ENCODE measurements at regions not wholly inside any gene's neighbourhood (a gene's known extent, or its start where the extent isn't known, plus 50 kb on each side); places are given as distances from the start of the nearest gene placed in this dataset.

DNA sequence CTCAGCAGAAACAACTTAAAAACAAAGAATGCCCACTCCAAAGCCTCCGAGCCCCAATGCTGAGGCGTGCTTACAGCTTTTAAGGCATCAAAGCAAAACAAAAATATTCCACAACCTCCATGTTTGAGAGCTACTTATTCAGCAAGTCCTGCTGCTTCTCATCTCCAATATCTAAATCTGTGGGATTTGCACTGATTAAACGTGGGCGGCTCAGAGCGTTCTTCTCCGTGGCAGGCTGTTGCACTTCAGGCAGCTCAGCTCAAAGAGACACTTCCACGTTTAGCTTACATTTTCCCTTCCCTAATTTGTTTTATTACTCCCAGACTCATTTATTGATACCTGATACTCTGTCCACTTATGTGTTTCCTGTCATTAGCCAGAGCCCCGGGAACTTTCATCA, 282.6 kb upstream of the MCTP2 start:
- TF ChIP-seq, protein P1, sequence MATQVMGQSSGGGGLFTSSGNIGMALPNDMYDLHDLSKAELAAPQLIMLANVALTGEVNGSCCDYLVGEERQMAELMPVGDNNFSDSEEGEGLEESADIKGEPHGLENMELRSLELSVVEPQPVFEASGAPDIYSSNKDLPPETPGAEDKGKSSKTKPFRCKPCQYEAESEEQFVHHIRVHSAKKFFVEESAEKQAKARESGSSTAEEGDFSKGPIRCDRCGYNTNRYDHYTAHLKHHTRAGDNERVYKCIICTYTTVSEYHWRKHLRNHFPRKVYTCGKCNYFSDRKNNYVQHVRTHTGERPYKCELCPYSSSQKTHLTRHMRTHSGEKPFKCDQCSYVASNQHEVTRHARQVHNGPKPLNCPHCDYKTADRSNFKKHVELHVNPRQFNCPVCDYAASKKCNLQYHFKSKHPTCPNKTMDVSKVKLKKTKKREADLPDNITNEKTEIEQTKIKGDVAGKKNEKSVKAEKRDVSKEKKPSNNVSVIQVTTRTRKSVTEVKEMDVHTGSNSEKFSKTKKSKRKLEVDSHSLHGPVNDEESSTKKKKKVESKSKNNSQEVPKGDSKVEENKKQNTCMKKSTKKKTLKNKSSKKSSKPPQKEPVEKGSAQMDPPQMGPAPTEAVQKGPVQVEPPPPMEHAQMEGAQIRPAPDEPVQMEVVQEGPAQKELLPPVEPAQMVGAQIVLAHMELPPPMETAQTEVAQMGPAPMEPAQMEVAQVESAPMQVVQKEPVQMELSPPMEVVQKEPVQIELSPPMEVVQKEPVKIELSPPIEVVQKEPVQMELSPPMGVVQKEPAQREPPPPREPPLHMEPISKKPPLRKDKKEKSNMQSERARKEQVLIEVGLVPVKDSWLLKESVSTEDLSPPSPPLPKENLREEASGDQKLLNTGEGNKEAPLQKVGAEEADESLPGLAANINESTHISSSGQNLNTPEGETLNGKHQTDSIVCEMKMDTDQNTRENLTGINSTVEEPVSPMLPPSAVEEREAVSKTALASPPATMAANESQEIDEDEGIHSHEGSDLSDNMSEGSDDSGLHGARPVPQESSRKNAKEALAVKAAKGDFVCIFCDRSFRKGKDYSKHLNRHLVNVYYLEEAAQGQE (IDR thresholded peaks at IDR 0.05; ENCODE audit: insufficient read depth in 1 of 2, low read depth in 2 of 2, low read length in 2 of 2) = no peak
- TF ChIP-seq TAF1 (IDR thresholded peaks at IDR 0.05; ENCODE audit: borderline replicate concordance, insufficient read depth, low read length) = no peak
- TF ChIP-seq FOXP2 (optimal IDR thresholded peaks at IDR 0.05; ENCODE audit: borderline replicate concordance, extremely low read depth, extremely low read length, insufficient read depth) = no peak
- TF ChIP-seq POLR2AphosphoS5 (IDR thresholded peaks at IDR 0.05; ENCODE audit: low read depth, low read length) = 0 out of 2 replicates have a peak, but pooled peaks have one; percentile 32

DNA sequence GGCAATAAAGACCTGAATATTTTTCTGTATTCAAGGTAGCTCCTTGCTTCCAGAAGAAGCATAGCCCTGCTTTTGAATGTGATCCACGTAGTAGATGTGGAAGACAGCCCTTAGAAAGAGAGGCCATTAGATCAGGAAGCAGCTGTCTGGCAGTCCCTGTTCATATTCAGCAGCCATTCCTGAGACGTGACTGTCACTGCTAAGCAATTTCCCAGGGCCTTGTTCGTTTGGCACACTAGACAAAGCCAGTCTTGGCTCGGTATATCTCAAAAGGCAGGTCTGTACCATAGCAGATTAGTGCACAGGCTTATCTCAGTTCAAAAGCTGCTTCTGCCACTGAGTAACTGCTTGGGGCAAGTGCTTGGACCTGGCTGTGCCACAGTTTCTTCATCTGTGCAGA, 287.8 kb upstream of the MCTP2 start:
- TF ChIP-seq, protein P1 (IDR thresholded peaks at IDR 0.05; ENCODE audit: insufficient read depth in 1 of 2, low read depth in 2 of 2, low read length in 2 of 2) = no peak
- TF ChIP-seq POLR2AphosphoS5 (IDR thresholded peaks at IDR 0.05; ENCODE audit: low read depth, low read length) = no peak
- TF ChIP-seq SIN3A (IDR thresholded peaks at IDR 0.05; ENCODE audit: borderline replicate concordance, insufficient read depth, low read length) = no peak
- no peak for TF ChIP-seq TAF1 (IDR thresholded peaks at IDR 0.05; ENCODE audit: borderline replicate concordance, insufficient read depth, low read length)
- TF ChIP-seq FOXP2 (optimal IDR thresholded peaks at IDR 0.05; ENCODE audit: borderline replicate concordance, extremely low read depth, extremely low read length, insufficient read depth) = no peak

DNA sequence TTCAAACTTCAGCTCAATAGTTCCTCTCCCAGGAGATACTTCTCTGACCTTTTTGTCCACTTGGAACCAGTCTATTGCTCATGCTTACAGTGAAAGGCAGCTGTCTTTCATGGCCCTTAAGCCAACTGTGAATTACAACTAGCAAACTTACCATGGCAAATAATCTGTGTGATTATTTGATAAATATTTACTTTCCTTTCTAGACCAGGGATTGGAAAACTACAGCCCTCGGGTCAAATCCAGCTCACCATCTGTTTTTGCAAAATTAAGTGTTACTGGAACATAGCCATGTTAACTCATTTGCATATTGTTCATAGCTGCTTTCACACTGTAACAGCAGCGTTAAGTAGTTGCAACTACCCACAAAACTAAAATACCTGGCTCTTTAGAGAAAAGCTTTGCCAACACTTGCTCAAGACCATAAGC, 289.1 kb upstream of the MCTP2 start:
- TF ChIP-seq, protein P1 (IDR thresholded peaks at IDR 0.05; ENCODE audit: insufficient read depth in 1 of 2, low read depth in 2 of 2, low read length in 2 of 2) = no peak
- TF ChIP-seq TAF1 (IDR thresholded peaks at IDR 0.05; ENCODE audit: borderline replicate concordance, insufficient read depth, low read length) (no peak), SIN3A (IDR thresholded peaks at IDR 0.05; ENCODE audit: borderline replicate concordance, insufficient read depth, low read length) (no peak), POLR2AphosphoS5 (IDR thresholded peaks at IDR 0.05; ENCODE audit: low read depth, low read length) (no peak), FOXP2 (optimal IDR thresholded peaks at IDR 0.05; ENCODE audit: borderline replicate concordance, extremely low read depth, extremely low read length, insufficient read depth) (no peak)

DNA sequence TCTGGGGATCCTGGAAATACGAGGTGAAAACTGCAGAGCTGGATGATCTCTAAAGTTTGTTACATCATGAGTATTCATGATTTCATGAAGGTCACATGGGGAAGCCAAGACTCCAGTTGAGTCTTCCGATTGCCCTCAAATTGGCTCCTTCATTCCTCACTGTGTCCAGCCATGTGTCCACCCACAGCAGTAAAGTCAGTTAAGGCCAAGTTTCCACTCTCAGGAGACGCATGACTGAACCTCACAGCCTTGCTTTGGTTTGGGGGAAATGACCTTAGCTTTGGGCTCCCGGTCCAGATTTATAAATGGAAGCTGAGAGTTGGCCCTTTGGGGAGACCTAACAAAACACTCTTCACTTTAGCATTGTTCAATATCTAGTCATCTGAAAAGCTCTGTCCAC, 289.7 kb upstream of the MCTP2 start:
- TF ChIP-seq SIN3A (IDR thresholded peaks at IDR 0.05; ENCODE audit: borderline replicate concordance, insufficient read depth, low read length) (no peak), TAF1 (IDR thresholded peaks at IDR 0.05; ENCODE audit: borderline replicate concordance, insufficient read depth, low read length) (no peak), POLR2AphosphoS5 (IDR thresholded peaks at IDR 0.05; ENCODE audit: low read depth, low read length) (no peak), FOXP2 (optimal IDR thresholded peaks at IDR 0.05; ENCODE audit: borderline replicate concordance, extremely low read depth, extremely low read length, insufficient read depth) (no peak)
- TF ChIP-seq, protein P1 (IDR thresholded peaks at IDR 0.05; ENCODE audit: insufficient read depth in 1 of 2, low read depth in 2 of 2, low read length in 2 of 2) = no peak

DNA sequence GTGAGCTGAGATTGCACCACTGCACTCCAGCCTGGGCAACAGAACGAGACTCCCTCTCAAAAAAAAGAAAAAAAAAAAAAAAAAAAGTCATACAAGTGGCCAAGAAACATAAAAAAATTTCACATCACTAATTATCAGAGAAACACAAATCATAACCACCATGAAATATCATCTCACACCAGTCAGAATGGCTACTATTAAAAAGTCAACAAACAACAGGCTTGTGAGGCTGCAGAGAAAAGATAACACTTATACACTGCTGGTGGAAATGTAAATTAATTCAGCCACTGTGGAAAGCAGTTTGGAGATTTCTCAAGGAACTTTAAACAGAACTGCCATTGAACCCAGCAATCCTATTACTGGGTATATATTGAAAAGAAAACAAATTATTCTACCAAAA, 291.1 kb upstream of the MCTP2 start:
- TF ChIP-seq, protein P1 (IDR thresholded peaks at IDR 0.05; ENCODE audit: insufficient read depth in 1 of 2, low read depth in 2 of 2, low read length in 2 of 2) = no peak
- TF ChIP-seq TAF1 (IDR thresholded peaks at IDR 0.05; ENCODE audit: borderline replicate concordance, insufficient read depth, low read length) (no peak), FOXP2 (optimal IDR thresholded peaks at IDR 0.05; ENCODE audit: borderline replicate concordance, extremely low read depth, extremely low read length, insufficient read depth) (no peak), POLR2AphosphoS5 (IDR thresholded peaks at IDR 0.05; ENCODE audit: low read depth, low read length) (no peak), SIN3A (IDR thresholded peaks at IDR 0.05; ENCODE audit: borderline replicate concordance, insufficient read depth, low read length) (no peak)

Data from PFSK-1 (cell line).